ENCODE measurements at regions not wholly inside any gene's neighbourhood (a gene's known extent, or its start where the extent isn't known, plus 50 kb on each side); places are given as distances from the start of the nearest gene placed in this dataset.
"Not testable (repeated sequence)": the region's sequence is repeated elsewhere in the genome, so short reads cannot be mapped to it uniquely, and the experiment has no call there.

DNA sequence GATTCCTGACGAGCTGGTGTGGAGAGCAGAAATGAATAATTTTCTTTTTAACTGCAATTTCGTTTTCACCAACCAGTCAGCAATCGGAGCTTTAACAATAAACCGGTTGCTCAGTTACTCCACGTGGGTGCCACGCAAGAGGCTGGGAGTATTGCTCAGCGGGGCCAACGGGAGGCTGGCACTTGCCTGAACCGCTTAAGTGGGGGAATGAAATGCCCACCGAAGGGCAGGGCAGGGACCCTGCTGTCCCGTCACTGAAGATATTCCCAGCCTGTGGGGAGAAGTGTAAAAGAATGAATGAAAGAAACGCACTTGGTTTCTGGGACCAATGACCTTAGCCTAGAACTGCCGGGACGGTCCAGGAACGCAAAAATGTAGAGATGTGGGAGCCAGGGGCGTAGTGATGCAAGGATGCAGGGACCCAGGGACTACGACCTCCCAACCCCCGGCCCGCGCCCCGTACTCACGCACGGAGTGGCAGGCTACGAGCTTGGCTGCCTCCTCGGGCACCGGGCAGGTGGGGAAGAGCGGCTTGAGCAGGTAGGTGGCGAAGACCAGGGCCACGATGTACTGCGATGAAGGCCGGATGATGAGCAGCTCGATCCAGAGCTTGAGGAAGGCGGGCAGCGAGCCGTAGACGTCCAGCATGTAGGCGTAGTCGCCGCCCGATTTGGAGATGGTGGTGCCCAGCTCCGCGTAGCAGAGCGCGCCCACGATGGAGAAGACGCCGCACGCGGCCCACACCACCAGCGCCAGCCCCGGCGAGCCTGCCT, 79.8 kb upstream of the METTL9 start:
- not testable (repeated sequence) for TF ChIP-seq CTCF, POLR2AphosphoS5 (IDR thresholded peaks at IDR 0.05)
